ENCODE measurements at regions not wholly inside any gene's neighbourhood (a gene's known extent, or its start where the extent isn't known, plus 50 kb on each side); places are given as distances from the start of the nearest gene placed in this dataset.
A peak's percentile ranks its signal among the peaks of the same experiment; 100 is the strongest.

GRCh38 chrX:69110116-69110530, 55.1 kb downstream of the PJA1 start:
- peaks cover 26% of the 10 kb centered on the region for H3K4me1 ChIP-seq (ENCODE audit: control insufficient read depth, insufficient read depth, low read length, poor library complexity, severe bottlenecking)
- WGBS, 2 experiments (ENCODE audit: insufficient coverage in 2 of 2), result no CpG with 5 or more reads among the region's 3 CpGs
- no peak overlapping the region for H3K4me3 ChIP-seq (ENCODE audit: extremely low read depth, insufficient read depth, low read length, poor library complexity, severe bottlenecking)
- peak overlapping the region; percentile 59 for H3K27ac ChIP-seq (ENCODE audit: low read depth, low read length, severe bottlenecking)
- no peaks in the 10 kb centered on the region for H3K36me3 ChIP-seq (ENCODE audit: control insufficient read depth, insufficient read depth, low read length)
- no peaks in the 10 kb centered on the region for H3K9me3 ChIP-seq (ENCODE audit: control insufficient read depth, low read length)

- Histone ChIP-seq H3K36me3 (ENCODE audit: control insufficient read depth, insufficient read depth, low read length) (no peaks in the 10 kb centered on the region), H3K4me1 (ENCODE audit: control insufficient read depth, insufficient read depth, low read length, poor library complexity, severe bottlenecking) (peaks cover 31% of the 10 kb centered on the region), H3K27ac (ENCODE audit: low read depth, low read length, severe bottlenecking) (peak overlapping the region; percentile 59), H3K4me3 (ENCODE audit: extremely low read depth, insufficient read depth, low read length, poor library complexity, severe bottlenecking) (no peak overlapping the region), H3K9me3 (ENCODE audit: control insufficient read depth, low read length) (no peaks in the 10 kb centered on the region)
- 8% methylated on average over 2 of the region's 5 CpGs; no CpG with 5 or more reads in 1 of the 2 experiments for WGBS, 2 experiments (ENCODE audit: insufficient coverage in 2 of 2)
Observed at GRCh38 chrX:69109706-69110105, 55.5 kb downstream of the PJA1 start.

GRCh38 chrX:69109036-69109663, 56.1 kb downstream of the PJA1 start:
- H3K27ac ChIP-seq (ENCODE audit: low read depth, low read length, severe bottlenecking), result peak overlapping the region; percentile 59

GRCh38 chrX:69107747-69108401, 57.4 kb downstream of the PJA1 start:
- Histone ChIP-seq H3K4me1 (ENCODE audit: control insufficient read depth, insufficient read depth, low read length, poor library complexity, severe bottlenecking) (peaks cover 38% of the 10 kb centered on the region), H3K36me3 (ENCODE audit: control insufficient read depth, insufficient read depth, low read length) (no peaks in the 10 kb centered on the region), H3K4me3 (ENCODE audit: extremely low read depth, insufficient read depth, low read length, poor library complexity, severe bottlenecking) (no peak overlapping the region), H3K27ac (ENCODE audit: low read depth, low read length, severe bottlenecking) (peak overlapping the region; percentile 73), H3K9me3 (ENCODE audit: control insufficient read depth, low read length) (no peaks in the 10 kb centered on the region)
- WGBS, 2 experiments (ENCODE audit: insufficient coverage in 2 of 2), result 56 to 63% methylated on average over 2 to 3 of the region's 7 CpGs

More at GRCh38 chrX:69109036-69109663, 56.1 kb downstream of the PJA1 start:
- Histone ChIP-seq H3K36me3 (ENCODE audit: control insufficient read depth, insufficient read depth, low read length) (no peaks in the 10 kb centered on the region), H3K4me3 (ENCODE audit: extremely low read depth, insufficient read depth, low read length, poor library complexity, severe bottlenecking) (no peak overlapping the region), H3K4me1 (ENCODE audit: control insufficient read depth, insufficient read depth, low read length, poor library complexity, severe bottlenecking) (peaks cover 35% of the 10 kb centered on the region), H3K9me3 (ENCODE audit: control insufficient read depth, low read length) (no peaks in the 10 kb centered on the region)
- 60 to 81% methylated on average over 1 to 4 of the region's 8 CpGs for WGBS, 2 experiments (ENCODE audit: insufficient coverage in 2 of 2)

- Histone ChIP-seq H3K36me3 (ENCODE audit: control insufficient read depth, insufficient read depth, low read length) (no peaks in the 10 kb centered on the region), H3K9me3 (ENCODE audit: control insufficient read depth, low read length) (no peaks in the 10 kb centered on the region), H3K4me1 (ENCODE audit: control insufficient read depth, insufficient read depth, low read length, poor library complexity, severe bottlenecking) (peaks cover 44% of the 10 kb centered on the region), H3K4me3 (ENCODE audit: extremely low read depth, insufficient read depth, low read length, poor library complexity, severe bottlenecking) (no peak overlapping the region), H3K27ac (ENCODE audit: low read depth, low read length, severe bottlenecking) (peak overlapping the region; percentile 73)
- no CpG with 5 or more reads among the region's 1 CpG for WGBS, 2 experiments (ENCODE audit: insufficient coverage in 2 of 2)
Observed at GRCh38 chrX:69107231-69107739, 58.0 kb downstream of the PJA1 start.

- no peaks in the 10 kb centered on the region for H3K9me3 ChIP-seq (ENCODE audit: control insufficient read depth, low read length)
- no peaks in the 10 kb centered on the region for H3K36me3 ChIP-seq (ENCODE audit: control insufficient read depth, insufficient read depth, low read length)
- WGBS, 2 experiments (ENCODE audit: insufficient coverage in 2 of 2), result 64 to 67% methylated on average over 1 to 3 of the region's 10 CpGs
- no peak overlapping the region for H3K4me3 ChIP-seq (ENCODE audit: extremely low read depth, insufficient read depth, low read length, poor library complexity, severe bottlenecking)
- peaks cover 47% of the 10 kb centered on the region for H3K4me1 ChIP-seq (ENCODE audit: control insufficient read depth, insufficient read depth, low read length, poor library complexity, severe bottlenecking)
- peak overlapping the region; percentile 41 for H3K27ac ChIP-seq (ENCODE audit: low read depth, low read length, severe bottlenecking)
Observed at GRCh38 chrX:69104756-69105434, 60.4 kb downstream of the PJA1 start.

- Histone ChIP-seq H3K27ac (ENCODE audit: low read depth, low read length, severe bottlenecking) (no peak overlapping the region), H3K4me1 (ENCODE audit: control insufficient read depth, insufficient read depth, low read length, poor library complexity, severe bottlenecking) (peaks cover 37% of the 10 kb centered on the region), H3K9me3 (ENCODE audit: control insufficient read depth, low read length) (no peaks in the 10 kb centered on the region), H3K36me3 (ENCODE audit: control insufficient read depth, insufficient read depth, low read length) (no peaks in the 10 kb centered on the region), H3K4me3 (ENCODE audit: extremely low read depth, insufficient read depth, low read length, poor library complexity, severe bottlenecking) (no peak overlapping the region)
- 83% methylated on average over 2 of the region's 5 CpGs; no CpG with 5 or more reads in 1 of the 2 experiments for WGBS, 2 experiments (ENCODE audit: insufficient coverage in 2 of 2)
Observed at GRCh38 chrX:69103539-69103938, 61.7 kb downstream of the PJA1 start.

GRCh38 chrX:69102612-69103194, 62.5 kb downstream of the PJA1 start:
- 47 to 86% methylated on average over 2 of the region's 5 CpGs for WGBS, 2 experiments (ENCODE audit: insufficient coverage in 2 of 2)
- Histone ChIP-seq H3K9me3 (ENCODE audit: control insufficient read depth, low read length) (no peaks in the 10 kb centered on the region), H3K4me1 (ENCODE audit: control insufficient read depth, insufficient read depth, low read length, poor library complexity, severe bottlenecking) (peaks cover 31% of the 10 kb centered on the region), H3K4me3 (ENCODE audit: extremely low read depth, insufficient read depth, low read length, poor library complexity, severe bottlenecking) (no peak overlapping the region), H3K27ac (ENCODE audit: low read depth, low read length, severe bottlenecking) (no peak overlapping the region), H3K36me3 (ENCODE audit: control insufficient read depth, insufficient read depth, low read length) (no peaks in the 10 kb centered on the region)

GRCh38 chrX:69101683-69102251, 63.5 kb downstream of the PJA1 start:
- Histone ChIP-seq H3K27ac (ENCODE audit: low read depth, low read length, severe bottlenecking) (no peak overlapping the region), H3K36me3 (ENCODE audit: control insufficient read depth, insufficient read depth, low read length) (no peaks in the 10 kb centered on the region), H3K4me1 (ENCODE audit: control insufficient read depth, insufficient read depth, low read length, poor library complexity, severe bottlenecking) (peaks cover 27% of the 10 kb centered on the region), H3K4me3 (ENCODE audit: extremely low read depth, insufficient read depth, low read length, poor library complexity, severe bottlenecking) (no peak overlapping the region), H3K9me3 (ENCODE audit: control insufficient read depth, low read length) (no peaks in the 10 kb centered on the region)
- 54 to 73% methylated on average over 4 to 5 of the region's 7 CpGs for WGBS, 2 experiments (ENCODE audit: insufficient coverage in 2 of 2)

GRCh38 chrX:69100478-69100877, 64.8 kb downstream of the PJA1 start:
- no peaks in the 10 kb centered on the region for H3K36me3 ChIP-seq (ENCODE audit: control insufficient read depth, insufficient read depth, low read length)
- peaks cover 27% of the 10 kb centered on the region for H3K4me1 ChIP-seq (ENCODE audit: control insufficient read depth, insufficient read depth, low read length, poor library complexity, severe bottlenecking)
- no peaks in the 10 kb centered on the region for H3K9me3 ChIP-seq (ENCODE audit: control insufficient read depth, low read length)
- no CpG with 5 or more reads among the region's 4 CpGs for WGBS, 2 experiments (ENCODE audit: insufficient coverage in 2 of 2)
- no peak overlapping the region for H3K27ac ChIP-seq (ENCODE audit: low read depth, low read length, severe bottlenecking)
- no peak overlapping the region for H3K4me3 ChIP-seq (ENCODE audit: extremely low read depth, insufficient read depth, low read length, poor library complexity, severe bottlenecking)
